GM13976 (cell line): ENCODE measurements at regions not wholly inside any gene's neighbourhood (a gene's known extent, or its start where the extent isn't known, plus 50 kb on each side); places are given as distances from the start of the nearest gene placed in this dataset.

Source experiments
- DNase-seq: peaks from one replicate; pipeline ENCODE4 v3.0.0; 2012; ENCODE audit warnings: low spot score
- CTCF ChIP-seq: IDR thresholded peaks from 2 replicates; pipeline ENCODE4 v1.5.1; 2012; ENCODE audit warnings: borderline replicate concordance, mild to moderate bottlenecking; ENCODE audit not compliant: insufficient read depth; ENCODE audit errors: extremely low read depth, missing control alignments, control extremely low read depth
- in situ Hi-C: fragments of 300-500 bp; cut with MboI; formaldehyde crosslinking; loops from one replicate; pipeline ENCODE4 v1.12.0; 2022; ENCODE audit warnings: low sequenced_read_pairs, mixed read lengths, inconsistent platforms; ENCODE audit not compliant: unreplicated experiment

- in situ Hi-C loops: no loop called here
- DNase-seq: no peak
- TF ChIP-seq CTCF: no peak
These were observed 150.9 kb downstream of the SPRY2 start for GRCh38 chr13:80189889-80190597.

- DNase-seq: no peak
- in situ Hi-C loops: no loop called here
- TF ChIP-seq CTCF: no peak
These were observed 160.1 kb downstream of the SPRY2 start for GRCh38 chr13:80180740-80181355.

GRCh38 chr13:80177327-80177726, 163.6 kb downstream of the SPRY2 start:
- DNase-seq: no peak
- in situ Hi-C loops: no loop called here
- TF ChIP-seq CTCF: no peak

GRCh38 chr13:80173224-80173623, 167.7 kb downstream of the SPRY2 start:
- no peak for DNase-seq
- in situ Hi-C loops: no loop called here
- no peak for TF ChIP-seq CTCF

- TF ChIP-seq CTCF: no peak
- in situ Hi-C loops: no loop called here
- DNase-seq: no peak
These were observed 169.8 kb downstream of the SPRY2 start for GRCh38 chr13:80171096-80171495.

GRCh38 chr13:80168089-80168850, 172.7 kb downstream of the SPRY2 start:
- in situ Hi-C loops: no loop called here
- TF ChIP-seq CTCF: no peak
- DNase-seq: no peak
